Stimulated activated CD8-positive, alpha-beta memory T cell treated with anti-CD3 and anti-CD28 coated beads, Interleukin-12 subunit alpha, Interleukin-12 subunit beta, amount 100 ng/mL, for 24 hours (primary cell): ENCODE measurements at regions not wholly inside any gene's neighbourhood (a gene's known extent, or its start where the extent isn't known, plus 50 kb on each side); places are given as distances from the start of the nearest gene placed in this dataset.
"Not testable (repeated sequence)": the region's sequence is repeated elsewhere in the genome, so short reads cannot be mapped to it uniquely, and the experiment has no call there.

Experiments used
- DNase-seq: peaks from one replicate; pipeline ENCODE4 v3.0.0-alpha.2; 2020; ENCODE audit errors: extremely low read depth

DNA sequence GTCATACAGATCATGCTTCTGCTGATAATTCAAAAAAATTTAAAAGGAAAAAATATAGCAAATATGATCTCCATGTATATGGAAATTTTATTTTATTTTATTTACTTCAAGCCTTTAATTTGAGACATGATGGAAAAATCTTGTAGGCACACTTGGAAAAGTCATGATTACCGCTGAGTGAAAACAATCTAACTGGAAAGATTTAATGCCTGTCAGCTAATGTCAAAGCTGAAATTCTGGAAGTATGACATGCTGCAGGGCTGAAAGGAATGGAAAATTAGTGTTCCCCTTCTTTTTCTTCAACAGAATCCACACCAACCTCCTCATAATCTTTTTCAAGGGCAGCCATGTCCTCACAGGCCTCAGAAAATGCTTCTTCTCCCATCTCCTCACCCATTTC, 58.2 kb downstream of the RPRM start:
- DNase-seq = no peak

DNA sequence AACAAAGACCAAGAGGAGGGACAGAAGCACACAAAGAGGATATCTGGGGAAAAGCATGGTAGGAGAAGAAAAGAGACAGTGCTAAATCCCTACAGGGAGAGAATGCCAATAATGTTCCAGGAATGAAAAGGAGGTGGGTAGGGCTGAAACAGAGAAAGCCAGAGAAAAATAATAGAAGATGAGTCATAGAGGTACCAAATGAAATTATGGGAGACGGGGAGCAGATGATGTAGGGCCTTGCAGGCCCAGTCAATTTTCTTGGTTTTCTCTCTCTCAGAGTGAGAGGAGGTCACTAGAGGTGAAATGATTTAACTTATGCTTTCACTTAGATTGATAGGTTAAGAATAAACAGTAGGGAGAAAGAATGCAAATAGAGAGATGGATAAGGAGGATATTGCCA, 61.5 kb downstream of the RPRM start:
- no peak for DNase-seq

DNA sequence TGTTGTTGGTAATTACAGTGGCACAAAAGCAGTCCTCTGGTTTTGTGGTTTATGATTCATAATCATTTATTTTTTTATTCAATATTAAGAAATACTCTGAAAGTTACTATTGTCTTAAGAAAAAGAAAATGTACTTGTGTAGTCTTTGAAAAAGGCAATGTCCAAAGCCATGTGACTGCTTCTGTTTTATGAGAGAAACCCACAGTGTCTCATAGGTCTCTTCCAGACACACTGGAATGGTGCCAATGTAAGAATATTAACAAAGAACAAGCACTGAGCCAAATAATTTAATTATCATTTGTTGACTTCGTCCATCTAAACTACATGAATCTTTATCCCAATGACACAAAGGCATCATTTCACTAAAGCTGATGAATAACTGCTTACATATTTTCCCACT, 62.5 kb downstream of the RPRM start:
- DNase-seq = no peak

DNA sequence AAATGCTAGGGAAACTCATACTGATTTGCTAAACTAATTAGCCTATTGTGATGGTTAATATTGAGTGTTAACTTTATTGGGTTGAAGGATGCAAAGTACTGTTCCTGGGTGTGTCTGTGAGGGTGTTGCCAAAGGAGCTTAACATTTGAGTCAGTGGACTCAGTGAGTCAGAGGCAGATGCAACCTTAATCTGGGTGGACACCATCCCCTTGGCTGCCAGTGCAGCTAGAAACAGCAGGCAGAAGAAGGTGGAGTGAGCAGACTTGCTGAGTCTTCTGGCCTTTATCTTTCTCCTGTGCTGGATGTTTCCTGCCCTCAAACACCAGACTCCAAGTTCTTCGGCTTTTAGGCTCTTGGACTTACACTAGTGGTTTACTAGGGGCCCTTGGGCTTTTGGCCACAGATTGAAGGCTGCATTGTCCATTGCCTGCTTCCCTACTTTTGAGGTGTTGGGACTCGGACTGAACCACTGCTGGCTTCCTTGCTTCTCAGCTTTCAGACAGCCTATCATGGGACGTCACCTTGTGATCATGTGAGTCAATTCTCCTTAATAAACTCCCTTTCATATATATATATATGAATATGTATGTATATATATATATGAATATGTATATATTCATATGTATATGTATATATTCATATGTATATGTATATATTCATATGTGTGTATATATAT, 69.7 kb downstream of the RPRM start:
- no peak for DNase-seq

DNA sequence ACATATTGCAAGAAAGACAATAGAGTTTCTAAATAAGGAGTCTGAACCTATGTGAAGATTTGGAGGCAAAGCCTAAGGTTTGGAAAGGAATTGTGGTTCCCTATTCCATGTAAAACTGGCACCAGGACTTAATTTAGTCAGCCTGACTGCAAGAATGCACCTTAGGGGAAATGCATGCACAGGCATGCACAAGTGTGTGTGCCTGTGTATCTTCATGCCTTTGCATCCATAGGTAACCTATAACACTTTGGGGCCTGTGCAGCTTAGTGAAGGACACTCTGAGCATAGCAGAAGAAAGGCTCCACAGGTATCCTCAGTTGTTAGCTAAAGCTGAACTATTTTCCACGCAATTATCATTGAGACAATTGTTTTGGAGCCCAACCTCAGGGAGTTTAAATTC, 73.4 kb downstream of the RPRM start:
- no peak for DNase-seq

DNA sequence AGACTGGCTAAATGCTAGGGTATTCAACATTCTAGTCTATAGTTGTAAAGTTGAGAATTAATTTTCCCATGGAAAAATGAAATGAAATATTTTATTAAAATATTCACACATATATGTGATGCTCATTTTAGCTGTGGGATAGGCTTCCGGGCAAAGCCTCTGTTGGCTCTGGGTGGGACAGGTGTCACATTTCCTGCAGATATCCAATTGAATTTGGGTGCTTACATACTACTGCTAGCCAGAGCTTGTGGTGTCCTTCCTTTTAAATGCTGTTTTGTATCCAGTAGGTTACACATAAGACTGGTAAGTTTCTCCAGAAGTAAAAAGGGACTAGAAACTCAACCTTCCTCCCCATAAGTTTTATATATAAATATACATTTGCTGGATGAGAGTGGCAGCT, 73.8 kb downstream of the RPRM start:
- no peak for DNase-seq

DNA sequence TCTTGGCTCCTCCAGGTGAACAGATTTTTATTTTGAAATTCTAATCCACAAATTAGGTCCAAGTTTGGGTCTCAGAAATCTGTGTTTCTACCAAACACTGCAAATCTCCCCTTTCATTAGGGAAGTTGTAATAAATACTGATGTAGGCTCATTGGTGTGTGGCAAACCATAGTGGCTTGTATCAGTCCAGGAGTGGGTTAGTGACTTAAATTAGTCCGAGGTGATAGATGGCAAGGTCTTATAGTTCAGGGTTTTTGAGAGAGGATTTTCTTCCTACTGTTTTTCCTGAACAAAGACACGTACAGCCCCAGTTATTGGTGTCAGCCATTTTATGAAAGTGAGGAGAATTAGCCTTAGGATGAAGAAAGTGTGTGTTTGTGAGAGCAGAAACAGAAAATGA, 74.6 kb downstream of the RPRM start:
- DNase-seq = no peak

DNA sequence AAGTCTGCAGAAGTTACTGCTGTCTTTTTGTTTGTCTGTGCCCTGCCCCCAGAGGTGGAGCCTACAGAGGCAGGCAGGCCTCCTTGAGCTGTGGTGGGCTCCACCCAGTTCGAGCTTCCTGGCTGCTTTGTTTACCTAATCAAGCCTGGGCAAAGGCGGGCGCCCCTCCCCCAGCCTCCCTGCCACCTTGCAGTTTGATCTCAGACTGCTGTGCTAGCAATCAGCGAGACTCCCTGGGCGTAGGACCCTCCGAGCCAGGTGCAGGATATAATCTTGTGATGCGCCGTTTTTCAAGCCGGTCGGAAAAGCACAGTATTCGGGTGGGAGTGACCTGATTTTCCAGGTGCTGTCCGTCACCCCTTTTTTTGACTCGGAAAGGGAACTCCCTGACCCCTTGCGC, 75.2 kb downstream of the RPRM start:
- DNase-seq = not testable (repeated sequence)

DNA sequence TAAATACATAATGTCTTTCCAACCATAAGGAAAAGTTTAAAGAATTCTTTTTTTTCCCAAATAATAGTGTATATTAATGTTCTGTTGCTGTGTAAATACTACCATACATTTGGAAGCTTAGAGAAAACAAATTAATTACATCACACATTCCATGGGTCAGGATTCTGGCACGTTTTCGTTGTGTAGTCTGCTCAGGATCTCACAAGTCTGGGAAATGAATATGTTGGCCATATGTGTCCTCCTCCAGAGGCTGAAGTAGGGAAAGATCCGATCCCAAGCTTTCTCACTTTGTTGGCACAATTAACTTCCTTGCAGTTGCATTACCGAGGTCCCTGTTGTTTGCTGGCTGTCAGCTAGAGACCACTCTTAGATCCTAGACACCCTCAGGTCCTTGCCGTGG, 83.9 kb downstream of the RPRM start:
- DNase-seq = no peak

DNA sequence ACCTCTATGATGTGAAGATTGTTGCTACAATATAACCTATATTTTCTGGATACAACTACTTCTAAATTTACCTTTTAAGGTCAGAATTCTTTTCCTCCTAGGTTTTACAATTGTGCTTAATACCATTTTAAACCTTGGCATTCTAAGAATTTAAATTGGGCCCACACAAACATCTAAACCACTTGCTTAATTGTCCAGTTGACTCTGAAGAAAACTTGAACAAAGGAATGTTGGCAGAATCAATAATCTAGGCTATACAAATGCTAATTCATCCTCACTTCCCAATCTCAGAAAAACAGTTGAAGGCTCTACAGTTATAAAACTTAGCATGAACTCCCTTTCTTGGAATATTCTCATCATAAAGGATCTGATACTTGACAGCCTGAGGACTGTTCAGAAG, 84.3 kb downstream of the RPRM start:
- no peak for DNase-seq

DNA sequence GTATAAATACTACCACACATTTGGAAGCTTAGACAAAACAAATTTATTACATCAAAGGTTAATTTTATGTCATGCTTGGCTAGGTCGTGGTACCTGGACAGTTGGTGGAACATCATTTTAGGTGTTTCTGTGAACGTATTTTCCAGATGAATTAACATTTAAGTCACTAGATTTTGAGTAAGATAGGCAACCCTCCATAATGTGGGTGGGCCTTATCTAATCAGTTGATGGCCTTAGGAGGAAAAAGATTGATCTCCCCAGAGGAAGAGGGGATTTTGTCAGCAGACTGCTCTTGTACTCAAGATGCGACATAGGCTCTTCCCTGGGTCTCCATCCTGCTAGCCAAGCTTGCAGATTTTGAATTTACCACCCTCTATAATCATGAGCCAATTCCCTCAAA, 85.0 kb downstream of the RPRM start:
- DNase-seq = no peak

DNA sequence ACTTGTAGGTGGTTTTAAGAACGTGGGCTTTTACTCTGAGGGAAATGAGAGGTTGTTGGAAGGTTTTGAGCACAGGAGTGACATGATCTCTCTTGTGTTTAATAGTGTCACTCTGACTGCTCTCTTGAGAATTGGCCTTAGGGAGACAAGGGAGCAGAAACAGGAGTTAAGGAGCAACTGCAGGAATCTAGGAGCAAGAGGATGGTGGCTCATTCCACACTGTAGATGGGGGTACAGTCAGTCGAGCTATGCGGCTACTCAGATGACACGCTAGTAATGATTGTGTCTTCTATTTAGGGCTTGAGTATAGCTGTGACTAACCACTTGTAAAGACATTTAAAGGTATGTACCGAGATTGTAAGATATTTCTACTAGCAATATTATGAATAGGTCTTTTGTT, 87.4 kb downstream of the RPRM start:
- DNase-seq = no peak

DNA sequence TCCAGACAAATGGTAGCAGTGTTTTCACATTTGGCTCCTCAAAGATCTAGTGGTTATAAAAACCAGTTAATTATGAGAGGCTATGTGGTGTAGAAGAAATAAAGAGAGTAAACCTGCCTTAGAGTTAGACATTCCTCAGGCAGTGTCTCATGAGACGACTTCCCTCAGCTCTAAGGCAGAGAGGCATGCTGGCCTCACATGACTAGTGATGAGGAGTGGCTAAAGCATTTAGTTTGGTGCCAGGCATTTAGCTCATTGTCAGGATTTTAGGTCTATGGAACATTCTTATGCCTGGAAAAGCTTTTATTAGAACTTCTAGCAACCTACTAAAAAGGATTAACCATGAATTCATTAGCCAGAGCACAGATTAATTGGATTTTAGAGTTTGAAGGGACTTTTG, 90.3 kb downstream of the RPRM start:
- DNase-seq = no peak

DNA sequence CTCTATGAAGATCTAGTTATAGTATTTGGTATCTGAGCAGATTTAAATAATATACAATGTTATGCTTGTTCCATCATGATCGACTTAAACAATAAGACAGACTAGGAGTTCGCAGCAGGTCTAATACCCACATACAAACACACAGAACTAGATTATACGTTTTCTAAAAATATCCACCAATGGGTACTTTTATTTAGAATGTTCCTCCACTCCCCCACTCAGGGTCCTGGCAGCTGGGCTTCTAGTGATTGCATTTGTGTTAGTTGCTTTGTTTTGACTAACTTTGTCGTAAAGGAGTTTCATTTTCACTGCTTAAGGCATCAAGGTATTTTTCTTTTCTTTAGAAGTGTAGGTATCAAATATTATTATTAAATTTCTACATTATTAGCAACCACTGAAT, 91.4 kb downstream of the RPRM start:
- no peak for DNase-seq

DNA sequence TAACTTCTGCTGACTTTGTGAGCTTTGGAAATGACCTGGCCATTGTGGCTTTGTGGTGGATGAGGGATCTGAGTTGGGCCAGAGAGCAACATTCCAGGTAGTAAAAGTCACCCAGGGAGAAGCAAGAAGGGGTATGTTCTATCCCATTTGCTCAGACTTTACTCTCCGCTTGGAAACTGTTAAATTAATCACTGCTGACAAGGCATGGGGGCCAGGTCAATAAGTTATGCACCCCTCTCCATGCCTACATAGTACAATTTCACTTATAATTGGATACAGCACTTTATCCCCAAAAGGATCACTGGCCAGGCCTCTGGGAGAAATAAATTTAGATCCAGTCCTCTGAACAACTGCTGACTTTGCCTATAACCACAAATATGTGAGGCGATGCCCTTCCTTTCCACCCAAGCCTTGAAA, 92.1 kb downstream of the RPRM start:
- no peak for DNase-seq

DNA sequence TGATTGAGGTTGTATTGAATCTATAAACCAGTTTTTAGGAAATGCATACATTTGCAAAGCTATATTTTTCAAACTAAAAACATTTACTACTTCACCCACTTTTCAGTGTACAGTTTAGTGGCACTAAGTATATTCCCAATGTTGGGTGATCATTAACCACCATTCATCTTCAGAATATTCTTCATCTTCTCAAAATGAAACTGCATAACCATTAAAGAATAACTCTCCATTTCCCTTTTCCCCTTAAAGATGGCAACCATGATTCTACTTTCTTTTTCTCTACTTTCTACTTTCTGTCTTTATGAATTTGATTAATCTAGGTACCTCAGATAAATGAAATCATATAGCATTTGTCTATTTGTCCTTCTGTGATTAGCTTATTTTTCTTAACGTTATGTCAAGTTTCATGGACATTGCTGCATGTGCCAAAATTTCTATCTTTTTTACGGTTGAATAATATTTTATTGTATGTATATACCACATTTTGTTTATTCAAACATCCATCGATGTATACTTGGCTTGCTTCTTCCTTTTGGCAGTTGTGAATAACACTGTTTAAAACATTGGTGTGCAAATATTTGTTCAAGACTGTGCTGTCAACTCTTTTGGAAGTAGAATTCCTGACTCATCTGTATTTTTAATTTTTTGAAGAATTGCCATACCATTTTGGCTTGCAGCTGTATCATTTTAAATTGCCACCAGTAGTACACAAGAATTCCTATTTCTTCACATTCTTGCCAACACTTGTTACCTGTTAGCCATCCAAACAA, 104.9 kb downstream of the RPRM start:
- no peak for DNase-seq

DNA sequence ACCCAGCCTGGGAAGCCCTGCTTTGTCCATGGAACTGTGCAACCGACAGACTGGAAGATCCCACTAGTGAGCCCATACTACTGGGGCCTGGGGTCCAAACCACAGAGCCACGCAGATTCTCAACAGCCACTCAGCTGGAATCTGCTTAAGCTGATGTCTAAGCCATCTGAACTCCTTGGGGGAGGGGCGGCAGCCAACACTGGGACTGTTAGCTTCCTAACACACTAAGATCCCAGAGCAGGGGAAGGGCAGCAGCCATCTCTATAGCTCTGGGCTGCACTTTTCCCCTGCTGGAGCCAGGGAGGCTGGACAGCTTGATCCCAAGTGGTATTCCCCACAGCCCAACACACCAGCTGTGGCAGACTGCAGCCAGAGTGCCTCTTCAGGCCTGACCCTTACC, 118.3 kb downstream of the RPRM start:
- DNase-seq = no peak

DNA sequence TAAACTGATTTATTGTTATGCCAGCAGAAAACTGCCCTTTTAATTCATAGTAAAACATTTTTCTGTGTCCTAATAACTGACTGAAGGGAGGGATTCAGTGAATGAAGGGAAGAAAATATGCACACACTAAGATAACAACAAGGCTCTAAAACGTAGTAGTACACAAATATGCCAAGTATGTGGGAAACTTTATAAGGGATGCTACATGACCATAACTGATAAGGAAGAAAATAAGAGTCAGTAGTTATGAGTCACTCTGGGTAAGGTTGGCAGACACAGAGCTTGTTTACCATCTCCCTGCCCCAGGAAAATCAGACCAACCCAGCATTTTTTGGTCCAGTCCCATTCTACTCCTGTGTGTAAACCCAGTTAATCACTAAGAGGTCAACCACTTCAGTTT, 124.2 kb downstream of the RPRM start:
- no peak for DNase-seq

DNA sequence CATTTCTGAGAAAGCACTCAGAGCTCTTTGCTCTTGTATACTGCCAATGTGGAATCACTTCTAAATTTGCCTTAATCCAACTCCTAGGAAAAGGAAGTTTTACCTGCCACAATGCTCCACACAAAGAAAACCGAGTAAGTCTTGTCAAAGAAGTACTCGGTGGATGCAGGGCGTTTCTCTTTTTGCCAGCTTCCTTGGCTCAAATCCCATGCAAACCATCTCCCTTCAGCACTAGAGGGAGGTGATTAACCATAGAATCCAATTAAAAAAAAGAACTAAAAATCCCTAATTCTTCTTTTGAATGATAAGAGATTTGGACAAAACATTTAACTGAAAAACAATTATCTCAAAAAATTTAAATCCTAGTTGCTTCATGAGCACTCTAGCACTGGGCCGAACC, 129.0 kb downstream of the RPRM start:
- no peak for DNase-seq

DNA sequence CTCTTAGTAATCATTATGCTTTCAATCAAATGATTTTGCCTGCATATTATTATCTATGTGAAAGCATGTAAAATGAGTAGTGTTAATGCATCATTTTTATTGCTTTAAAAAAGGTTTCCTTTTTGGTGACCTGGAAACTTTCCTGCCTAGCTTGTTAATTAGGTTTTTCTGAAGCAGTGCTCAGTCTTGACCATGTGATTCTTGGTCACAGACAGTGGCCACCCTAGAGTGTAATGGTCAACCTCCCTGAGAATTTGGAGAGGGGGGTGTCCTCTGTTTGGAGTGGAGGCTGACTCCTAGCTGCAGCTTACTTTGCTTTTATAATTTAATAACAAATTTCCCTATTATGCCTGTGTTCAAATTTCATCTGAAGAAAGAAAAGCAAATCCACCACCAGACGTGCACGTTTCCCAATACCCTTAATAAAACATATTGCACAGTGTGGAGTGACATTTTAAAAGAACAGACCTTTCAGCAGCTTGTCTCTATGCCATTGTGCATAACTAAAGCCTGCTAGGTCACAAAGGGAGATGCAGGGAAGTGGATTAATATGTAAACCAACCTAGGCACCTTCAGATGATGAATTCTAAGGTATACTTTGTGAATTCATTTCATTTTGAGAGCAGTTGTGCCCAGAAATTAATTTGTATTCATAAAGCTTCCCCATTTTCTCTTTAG, 130.6 kb downstream of the RPRM start:
- DNase-seq = no peak

DNA sequence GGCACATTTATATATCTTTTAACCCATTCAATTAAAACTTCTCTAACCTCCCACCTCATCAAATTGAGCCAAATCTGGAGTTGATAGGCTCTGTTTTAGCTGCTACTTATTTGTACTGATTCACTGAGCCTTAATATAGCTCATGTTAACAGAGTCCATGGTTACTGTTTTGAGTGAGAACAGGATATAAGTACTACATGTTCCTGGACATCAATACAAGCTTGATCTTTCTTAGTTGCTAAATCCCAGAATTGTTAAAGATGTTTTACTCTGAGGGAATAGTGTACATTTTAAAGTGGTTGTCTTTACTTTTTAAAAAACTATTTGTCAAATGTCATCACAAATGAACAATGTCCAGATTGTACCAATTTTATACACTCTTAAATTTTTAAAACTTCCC, 157.7 kb downstream of the RPRM start:
- no peak for DNase-seq

DNA sequence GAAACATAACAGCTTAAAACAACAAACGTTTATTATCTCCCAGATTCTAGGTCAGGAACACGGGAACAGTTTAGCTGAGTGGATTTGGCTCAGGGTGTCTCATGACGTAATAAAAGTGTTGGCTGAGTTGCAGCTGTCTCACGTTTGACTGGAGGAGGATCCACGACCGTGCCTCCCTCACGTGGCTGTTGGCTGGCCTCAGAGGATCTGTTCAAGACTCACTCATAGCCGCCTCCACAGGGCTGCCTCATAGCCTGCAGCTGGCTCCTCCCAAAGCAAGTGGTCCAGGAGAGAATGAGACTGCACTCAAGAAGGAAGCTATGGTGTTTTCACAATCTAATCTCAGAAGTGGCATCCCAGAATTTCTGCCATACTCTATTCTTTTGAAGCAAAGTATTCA, 167.1 kb downstream of the RPRM start:
- DNase-seq = no peak

DNA sequence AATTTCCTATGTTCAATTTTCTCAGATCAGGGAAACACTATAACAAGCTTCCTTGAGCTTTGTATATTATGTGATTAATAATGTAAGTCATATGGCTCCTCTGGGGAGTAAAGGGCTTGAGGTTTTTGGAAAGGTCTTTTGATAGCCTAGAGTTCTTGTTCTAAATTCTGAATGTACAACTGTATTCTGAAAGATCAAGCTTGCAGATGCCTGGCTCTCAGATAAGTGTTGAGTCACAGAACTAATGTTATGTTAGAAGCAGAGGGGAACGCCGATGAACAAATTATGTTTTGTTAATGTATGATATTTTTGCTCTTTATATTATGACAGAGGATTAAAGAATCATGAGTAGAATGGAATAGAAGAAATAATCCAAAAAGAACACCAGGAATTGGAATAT, 170.1 kb downstream of the RPRM start:
- DNase-seq = no peak
